HG03135 (cell line): ENCODE measurements at regions not wholly inside any gene's neighbourhood (a gene's known extent, or its start where the extent isn't known, plus 50 kb on each side); places are given as distances from the start of the nearest gene placed in this dataset.
"Not testable (repeated sequence)": the region's sequence is repeated elsewhere in the genome, so short reads cannot be mapped to it uniquely, and the experiment has no call there.

Experiments
- ATAC-seq: cut with Tn5 transposase; IDR thresholded peaks from one replicate; pipeline ENCODE4 v1.9.1; 2021; ENCODE audit warnings: mild to moderate bottlenecking, moderate library complexity; ENCODE audit not compliant: unreplicated experiment

- ATAC-seq, result no peak
Observed at GRCh38 chr4:31851946-31852345, 1131.8 kb downstream of the PCDH7 start.

GRCh38 chr4:31877429-31877828 is 1157.3 kb downstream of the PCDH7 start:
- ATAC-seq, result no peak

- ATAC-seq, result not testable (repeated sequence)
Observed at GRCh38 chr4:31880837-31881236, 1160.7 kb downstream of the PCDH7 start.

- ATAC-seq, result no peak
Observed at GRCh38 chr4:31896349-31896748, 1176.2 kb downstream of the PCDH7 start.

GRCh38 chr4:31905363-31905762 is 1185.2 kb downstream of the PCDH7 start:
- no peak for ATAC-seq

- no peak for ATAC-seq
Observed at GRCh38 chr4:31908261-31908660, 1188.1 kb downstream of the PCDH7 start.

GRCh38 chr4:31917334-31917733 is 1197.2 kb downstream of the PCDH7 start:
- no peak for ATAC-seq

GRCh38 chr4:31918891-31919290 is 1198.7 kb downstream of the PCDH7 start:
- ATAC-seq, result no peak

GRCh38 chr4:31923634-31924033 is 1203.5 kb downstream of the PCDH7 start:
- ATAC-seq, result no peak

GRCh38 chr4:31929676-31930345 is 1209.6 kb downstream of the PCDH7 start:
- no peak for ATAC-seq

- ATAC-seq, result no peak
Observed at GRCh38 chr4:31946456-31946855, 1226.3 kb downstream of the PCDH7 start.

- ATAC-seq, result no peak
Observed at GRCh38 chr4:31947101-31947500, 1226.9 kb downstream of the PCDH7 start.

- no peak for ATAC-seq
Observed at GRCh38 chr4:31949045-31949444, 1228.9 kb downstream of the PCDH7 start.

- ATAC-seq, result no peak
Observed at GRCh38 chr4:31955346-31955745, 1235.2 kb downstream of the PCDH7 start.

GRCh38 chr4:31959972-31960371 is 1239.8 kb downstream of the PCDH7 start:
- ATAC-seq, result no peak

GRCh38 chr4:31964685-31965084 is 1244.5 kb downstream of the PCDH7 start:
- ATAC-seq, result no peak

GRCh38 chr4:31968842-31969241 is 1248.7 kb downstream of the PCDH7 start:
- no peak for ATAC-seq

- ATAC-seq, result no peak
Observed at GRCh38 chr4:31974490-31975002, 1254.4 kb downstream of the PCDH7 start.

- ATAC-seq, result no peak
Observed at GRCh38 chr4:31979988-31980387, 1259.8 kb downstream of the PCDH7 start.

- ATAC-seq, result no peak
Observed at GRCh38 chr4:31983246-31983645, 1263.1 kb downstream of the PCDH7 start.

GRCh38 chr4:31983677-31984076 is 1263.5 kb downstream of the PCDH7 start:
- ATAC-seq, result no peak

GRCh38 chr4:31984872-31985271 is 1264.7 kb downstream of the PCDH7 start:
- no peak for ATAC-seq
